DMS114 treated with DMSO at 0.1 percent for 48 hours (cell line): ENCODE measurements at regions not wholly inside any gene's neighbourhood (a gene's known extent, or its start where the extent isn't known, plus 50 kb on each side); places are given as distances from the start of the nearest gene placed in this dataset.

Source experiments
- DNase-seq: peaks from one replicate; lab custom pipeline; 2025; ENCODE audit not compliant: unreplicated experiment; lab: John Stamatoyannopoulos, UW

- no peak for DNase-seq
These were observed 177.4 kb upstream of the DAPK1 start for GRCh38 chr9:87320146-87320884.

DNA sequence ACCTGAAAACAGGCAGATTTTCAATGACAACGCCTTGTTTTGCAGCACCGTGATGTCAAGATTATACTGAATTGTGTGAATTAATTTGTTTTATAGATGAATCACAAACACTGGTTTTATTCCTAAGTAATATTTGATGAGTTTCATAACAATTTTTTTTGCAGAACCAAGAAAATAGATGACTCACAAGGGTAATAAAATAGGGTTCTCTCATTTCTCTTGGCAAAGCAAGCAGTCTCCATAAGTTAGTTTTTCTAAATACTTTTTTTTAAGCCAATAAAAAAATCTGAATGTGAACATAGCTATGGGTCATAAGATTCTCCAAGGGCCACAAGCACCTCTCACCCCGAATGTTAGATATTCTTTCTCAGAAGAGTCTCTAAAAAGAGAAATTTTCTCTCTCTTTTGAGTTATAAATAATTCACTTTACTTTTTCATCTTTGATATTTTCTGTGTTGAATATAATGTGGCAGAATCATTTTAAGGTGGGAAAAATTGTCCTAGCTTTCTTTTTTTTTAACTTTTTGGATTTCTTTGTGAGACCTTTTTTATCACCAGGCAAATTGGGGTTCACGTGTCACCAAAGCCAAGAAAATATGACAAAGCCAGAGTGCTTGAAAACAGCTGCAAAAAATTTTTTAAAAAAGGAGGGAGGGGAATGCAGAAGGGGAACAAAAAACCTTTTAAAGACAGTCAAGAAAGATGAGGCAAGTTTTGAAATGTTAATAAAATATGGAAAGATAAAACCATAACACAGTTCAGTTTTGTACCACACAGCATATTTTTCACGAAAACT is 174.6 kb upstream of the DAPK1 start:
- DNase-seq: no peak

DNA sequence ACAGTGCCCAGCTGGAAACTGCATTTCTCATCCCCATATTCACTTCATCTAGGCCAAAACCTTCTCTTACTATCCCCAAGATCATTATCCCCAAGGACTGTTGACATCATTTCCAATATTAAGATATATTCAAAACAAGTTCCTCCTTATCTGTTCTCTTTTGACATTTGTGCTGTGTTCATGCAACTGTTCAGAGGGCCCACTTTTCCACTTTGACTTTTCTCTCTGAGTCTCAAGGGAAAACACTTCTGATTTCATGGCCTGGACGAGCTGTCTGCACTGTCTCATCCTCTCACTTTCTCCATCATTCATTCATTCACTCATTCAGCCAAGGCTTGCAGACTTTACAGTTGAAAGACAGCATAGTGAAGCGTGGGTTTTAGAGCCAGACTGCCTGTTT is 173.7 kb upstream of the DAPK1 start:
- DNase-seq: no peak

- DNase-seq: peak; percentile 9
These were observed 173.0 kb upstream of the DAPK1 start for GRCh38 chr9:87324613-87325194.

DNA sequence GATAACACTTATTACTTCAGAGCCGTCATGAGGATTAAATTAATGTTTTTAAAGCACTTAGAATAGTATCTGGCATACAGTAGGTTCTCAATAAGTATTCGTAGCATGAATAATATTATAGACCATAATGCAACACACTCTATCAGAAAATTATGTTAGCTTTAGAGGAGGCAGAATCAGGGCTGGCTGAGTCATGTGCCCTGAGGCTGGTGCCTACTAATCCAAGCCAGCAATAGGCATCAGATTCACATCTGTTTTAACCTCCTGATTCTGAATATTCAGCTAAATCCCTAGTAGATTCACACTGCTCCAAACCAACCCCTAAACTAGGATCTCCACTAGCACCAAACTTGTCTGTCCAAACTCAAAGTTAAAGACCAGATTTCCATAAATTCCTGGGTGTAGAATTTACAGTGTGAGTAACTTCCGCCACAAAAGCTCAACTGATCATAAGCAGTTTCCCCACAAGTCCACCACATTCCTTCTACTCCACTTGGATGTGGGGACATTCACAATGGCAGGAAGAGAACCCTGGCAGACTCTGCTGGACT is 170.0 kb upstream of the DAPK1 start:
- no peak for DNase-seq

DNA sequence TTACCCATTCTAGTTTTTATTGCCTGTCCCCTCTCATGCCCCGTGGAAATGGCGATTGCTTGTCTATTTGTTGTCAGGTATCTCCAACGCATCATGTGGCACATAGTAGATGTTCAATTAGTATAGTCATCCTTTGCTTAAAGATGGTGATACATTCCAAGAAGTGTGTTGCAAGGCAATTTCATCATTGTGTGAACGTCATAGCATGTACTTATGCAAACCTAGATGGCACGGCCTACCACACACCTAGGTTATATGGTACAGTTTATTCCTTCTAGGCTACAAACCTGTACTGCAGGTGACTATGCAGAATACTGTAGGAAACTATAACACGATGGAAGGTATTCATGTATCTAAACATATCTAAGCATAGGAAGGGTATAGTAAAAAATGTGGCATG is 163.9 kb upstream of the DAPK1 start:
- no peak for DNase-seq

GRCh38 chr9:87334366-87334765 is 163.3 kb upstream of the DAPK1 start:
- no peak for DNase-seq

GRCh38 chr9:87336407-87336806 is 161.3 kb upstream of the DAPK1 start:
- peak; percentile 20 for DNase-seq

GRCh38 chr9:87336914-87337333 is 160.7 kb upstream of the DAPK1 start:
- DNase-seq: peak; percentile 52

DNA sequence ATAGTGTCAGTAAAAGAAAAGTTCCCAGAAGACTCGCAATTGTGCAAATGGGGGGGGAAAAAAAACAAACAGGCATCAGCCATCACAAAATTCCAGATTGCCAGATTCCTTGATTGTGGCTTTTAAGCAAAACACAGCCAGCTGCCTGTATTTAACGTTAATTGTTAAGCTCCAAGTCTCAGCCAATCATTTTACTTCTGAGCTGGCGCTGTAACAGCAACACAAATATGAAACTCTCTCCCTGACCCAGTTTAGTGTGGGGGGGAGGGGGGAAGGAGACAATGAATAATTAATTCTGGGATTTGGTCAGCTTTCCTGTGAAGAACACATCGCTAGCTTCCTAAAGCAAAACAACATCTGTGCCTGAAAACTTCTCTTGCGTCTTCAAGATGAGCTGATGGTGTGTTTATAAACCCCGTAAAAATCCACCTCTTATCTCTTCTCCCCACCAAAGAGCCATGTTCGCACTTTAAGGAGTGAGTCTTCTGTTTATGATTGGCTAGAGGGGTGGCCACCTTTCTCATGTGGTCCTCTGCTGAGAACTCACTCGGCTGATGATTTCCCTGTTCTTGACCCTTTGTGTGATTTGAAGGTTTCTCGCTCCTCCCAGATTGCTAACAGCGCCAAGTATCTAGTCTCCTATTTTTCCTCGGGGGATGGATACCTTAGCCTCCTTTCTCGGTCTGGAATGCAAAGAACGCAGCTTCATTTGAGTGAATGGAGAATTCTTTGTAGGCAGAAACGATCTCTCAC is 160.2 kb upstream of the DAPK1 start:
- no peak for DNase-seq

DNA sequence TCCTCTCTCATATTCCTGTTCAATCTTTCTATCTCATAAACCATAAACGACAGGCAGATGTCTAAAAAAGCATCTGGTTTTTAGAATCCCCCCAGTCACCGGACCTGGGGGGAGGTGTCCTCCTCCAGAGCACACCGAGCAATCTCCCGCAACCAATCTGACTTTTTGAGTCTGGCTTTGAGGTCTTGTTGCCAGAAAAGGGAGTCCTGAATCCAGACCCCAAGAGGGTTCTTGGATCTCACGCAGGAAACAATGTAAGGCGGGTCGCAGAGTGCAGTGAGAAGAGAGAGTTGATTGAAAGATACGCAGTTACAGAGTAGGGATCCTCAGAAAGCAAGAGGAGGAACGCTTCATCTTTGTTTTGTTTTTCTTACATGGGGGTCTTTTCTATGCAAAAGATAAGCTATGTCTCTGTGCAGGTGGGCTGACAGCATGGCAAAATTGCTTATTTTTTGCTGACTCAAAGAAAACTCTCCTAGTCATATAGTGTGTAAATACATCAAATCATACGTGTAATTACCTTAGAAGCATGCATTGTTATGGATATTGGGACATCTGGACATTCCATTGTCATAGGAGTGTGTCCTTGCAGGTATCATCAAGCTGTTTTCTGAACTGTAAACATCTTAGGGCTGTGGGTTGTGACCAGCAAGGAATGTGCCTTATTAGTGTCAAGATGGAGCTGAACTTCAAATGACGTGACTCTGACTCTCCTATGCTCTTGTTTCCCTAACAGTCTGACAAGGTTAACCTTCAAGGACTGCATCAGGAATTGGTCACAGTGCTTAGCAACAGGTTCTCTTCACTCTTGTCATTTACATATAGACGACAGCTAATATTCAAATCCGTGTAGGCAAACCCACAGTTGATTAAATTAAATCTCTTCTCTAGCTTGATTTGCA is 159.3 kb upstream of the DAPK1 start:
- no peak for DNase-seq

GRCh38 chr9:87340391-87340790 is 157.3 kb upstream of the DAPK1 start:
- no peak for DNase-seq

GRCh38 chr9:87342743-87343142 is 154.9 kb upstream of the DAPK1 start:
- no peak for DNase-seq

DNA sequence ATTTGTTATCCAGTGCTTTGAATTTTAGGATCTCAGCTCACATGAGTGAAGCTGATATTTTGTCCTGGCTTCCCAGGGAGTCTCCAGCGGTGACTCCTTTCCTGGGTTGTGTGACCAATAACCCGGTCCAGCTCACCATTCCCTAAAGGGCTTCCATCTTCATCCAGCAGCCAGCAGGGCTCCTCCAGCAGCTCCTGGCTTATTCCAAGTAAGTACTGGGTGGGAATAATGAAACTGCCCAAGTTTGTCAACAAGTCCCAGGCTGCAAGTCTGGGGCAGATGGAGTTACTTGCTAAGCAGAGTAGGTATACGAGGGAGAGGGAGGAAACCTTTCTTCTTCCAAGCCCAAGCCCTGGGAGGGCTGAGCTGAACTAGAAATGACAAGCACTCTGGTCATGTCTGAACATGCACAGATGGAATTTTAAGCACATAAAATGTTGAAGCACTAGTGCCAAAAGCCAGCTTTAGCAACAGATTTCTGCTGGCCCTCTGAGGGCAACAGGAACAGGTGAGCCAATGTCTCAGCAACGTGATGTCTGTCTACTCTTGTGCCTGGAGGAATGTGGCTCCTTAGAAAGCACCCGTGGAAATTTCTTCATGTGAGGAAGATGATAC is 153.7 kb upstream of the DAPK1 start:
- DNase-seq: no peak

GRCh38 chr9:87346061-87346665 is 151.5 kb upstream of the DAPK1 start:
- no peak for DNase-seq

DNA sequence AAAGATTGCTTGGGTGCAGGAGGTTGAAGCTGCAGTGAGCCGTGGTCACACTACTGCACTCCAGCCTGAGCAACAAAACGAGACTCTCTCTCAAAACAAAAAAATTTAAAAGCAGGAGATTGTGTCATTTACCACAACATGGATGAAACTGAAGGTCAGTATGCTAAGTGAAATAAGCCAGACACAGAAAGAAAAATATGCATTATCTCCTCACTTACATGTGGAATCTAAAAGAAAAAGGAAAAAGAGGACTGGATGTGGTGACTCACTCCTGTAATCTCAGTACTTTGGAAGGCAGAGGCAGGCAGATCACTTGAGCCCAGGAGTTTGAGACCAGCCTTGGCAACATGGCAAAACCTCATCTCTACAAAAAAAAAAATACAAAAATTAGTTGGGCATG is 146.8 kb upstream of the DAPK1 start:
- DNase-seq: no peak

GRCh38 chr9:87353301-87353700 is 144.4 kb upstream of the DAPK1 start:
- DNase-seq: no peak

DNA sequence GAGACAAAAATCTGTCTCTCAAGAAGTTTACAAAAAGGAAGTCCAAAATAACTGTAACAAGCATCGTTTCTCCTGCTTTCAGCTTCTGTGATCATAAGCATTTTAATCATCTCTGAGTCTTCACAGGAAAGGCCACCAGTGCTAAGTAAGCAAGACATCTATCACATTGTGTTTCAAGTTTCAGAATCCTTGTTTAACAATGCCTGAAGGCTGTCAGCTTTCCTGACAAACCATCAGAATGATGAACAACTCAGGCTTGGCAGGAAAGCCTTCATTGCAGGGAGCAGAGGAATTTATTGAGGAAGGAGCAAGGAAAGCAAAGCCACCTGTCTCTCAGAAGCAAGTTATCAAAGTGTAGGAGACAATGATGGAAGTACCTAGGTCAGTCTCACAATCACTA is 143.5 kb upstream of the DAPK1 start:
- DNase-seq: no peak

DNA sequence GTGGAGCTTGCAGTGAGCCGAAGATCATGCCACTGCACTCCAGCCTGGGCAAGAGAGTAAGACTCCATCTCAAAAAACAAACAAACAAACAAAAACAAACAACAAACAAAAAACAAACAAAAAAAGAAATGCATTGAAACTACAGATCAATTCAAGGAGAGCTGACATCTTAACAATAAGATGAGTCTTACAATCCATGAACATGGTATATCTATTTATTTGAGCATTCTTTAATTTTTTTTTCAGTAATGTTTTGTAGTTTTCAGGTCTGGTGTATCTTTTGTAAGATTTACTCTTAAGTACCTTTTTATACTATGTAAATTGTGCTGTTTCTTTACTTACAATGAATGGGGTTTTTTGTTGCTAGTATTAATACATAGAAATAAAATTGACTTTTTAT is 140.1 kb upstream of the DAPK1 start:
- no peak for DNase-seq
